ENCODE measurements at regions not wholly inside any gene's neighbourhood (a gene's known extent, or its start where the extent isn't known, plus 50 kb on each side); places are given as distances from the start of the nearest gene placed in this dataset.

DNA sequence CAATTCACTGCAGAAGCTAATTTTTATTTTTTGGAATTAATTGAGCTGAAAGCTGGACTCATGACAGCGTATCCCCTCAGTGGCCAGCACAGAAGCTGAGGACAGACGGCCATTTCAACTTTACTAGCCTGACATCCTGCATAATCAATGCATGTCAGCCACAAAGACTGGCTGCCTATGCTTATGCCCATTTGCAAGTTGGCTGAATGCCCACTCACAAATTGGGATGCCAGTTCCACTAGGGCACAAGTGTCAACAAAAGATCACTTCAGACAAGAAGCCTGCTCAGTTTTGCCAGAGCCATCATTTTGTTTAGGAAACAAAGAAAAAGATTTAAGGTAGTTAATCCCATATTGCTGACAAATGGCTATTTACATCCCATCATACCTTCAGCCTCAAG, 417.6 kb downstream of the NOVA1 start:
- Mint-ChIP-seq H3K27me3 (ENCODE audit: insufficient read depth) (no peaks in the 10 kb centered on the region), H3K9me3 (peaks cover 23% of the 10 kb centered on the region), H3K4me3 (no peak overlapping the region), H3K4me1 (ENCODE audit: low read depth) (no peaks in the 10 kb centered on the region), H3K27ac (no peak overlapping the region), H3K36me3 (ENCODE audit: low read depth) (no peaks in the 10 kb centered on the region)
- intact Hi-C loops (cut with micrococcal nuclease), result no loop called here
- no peak for DNase-seq (ENCODE audit: low spot score)

DNA sequence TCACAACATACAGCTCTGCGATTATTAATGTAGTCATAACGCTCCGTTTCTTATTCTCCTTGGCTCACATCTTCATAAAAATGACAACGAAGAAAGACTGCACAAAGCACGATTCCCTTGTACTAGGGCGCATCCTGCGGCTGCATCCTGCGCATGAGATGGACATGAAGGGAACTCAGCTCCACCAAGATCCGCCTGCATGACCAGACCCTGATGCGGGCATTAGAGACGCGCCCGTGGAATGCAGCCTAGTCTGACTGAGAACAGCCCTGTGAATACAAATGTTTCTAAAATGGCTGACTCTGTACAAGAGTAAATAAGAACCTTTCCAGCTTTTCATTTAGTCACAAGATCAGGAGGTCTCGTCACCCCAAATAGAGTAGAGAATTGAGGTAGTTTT, 422.2 kb downstream of the NOVA1 start:
- no peak overlapping the region for H3K27ac Mint-ChIP-seq
- no peaks in the 10 kb centered on the region for H3K36me3 Mint-ChIP-seq (ENCODE audit: low read depth)
- peaks cover 6% of the 10 kb centered on the region for H3K9me3 Mint-ChIP-seq
- intact Hi-C loops (cut with micrococcal nuclease), result no loop called here
- H3K4me1 Mint-ChIP-seq (ENCODE audit: low read depth), result no peaks in the 10 kb centered on the region
- DNase-seq (ENCODE audit: low spot score), result no peak
- H3K27me3 Mint-ChIP-seq (ENCODE audit: insufficient read depth), result no peaks in the 10 kb centered on the region
- H3K4me3 Mint-ChIP-seq, result no peak overlapping the region

DNA sequence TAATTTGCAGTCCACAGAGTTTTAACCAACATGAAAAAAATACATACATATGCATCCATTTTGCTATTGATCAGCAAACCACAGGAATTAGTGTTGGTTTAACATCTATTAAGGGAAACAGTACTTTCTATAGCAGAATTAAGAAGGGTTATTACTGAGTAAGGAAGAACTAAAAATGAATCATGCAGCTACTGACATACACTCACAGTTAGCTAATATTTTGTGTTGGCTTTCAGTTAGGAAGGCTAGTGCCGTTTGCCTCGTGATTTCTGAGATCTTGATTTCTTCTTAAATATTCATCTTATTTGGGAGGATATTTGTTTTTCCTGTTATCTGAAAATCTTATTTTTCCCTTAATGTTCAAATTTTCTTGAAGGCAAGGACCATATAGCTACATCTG, 423.4 kb downstream of the NOVA1 start:
- Mint-ChIP-seq H3K9me3 (peaks cover 6% of the 10 kb centered on the region), H3K27me3 (ENCODE audit: insufficient read depth) (no peaks in the 10 kb centered on the region), H3K4me3 (no peak overlapping the region), H3K36me3 (ENCODE audit: low read depth) (no peaks in the 10 kb centered on the region), H3K27ac (no peak overlapping the region), H3K4me1 (ENCODE audit: low read depth) (no peaks in the 10 kb centered on the region)
- intact Hi-C loops (cut with micrococcal nuclease), result no loop called here
- DNase-seq (ENCODE audit: low spot score), result no peak

DNA sequence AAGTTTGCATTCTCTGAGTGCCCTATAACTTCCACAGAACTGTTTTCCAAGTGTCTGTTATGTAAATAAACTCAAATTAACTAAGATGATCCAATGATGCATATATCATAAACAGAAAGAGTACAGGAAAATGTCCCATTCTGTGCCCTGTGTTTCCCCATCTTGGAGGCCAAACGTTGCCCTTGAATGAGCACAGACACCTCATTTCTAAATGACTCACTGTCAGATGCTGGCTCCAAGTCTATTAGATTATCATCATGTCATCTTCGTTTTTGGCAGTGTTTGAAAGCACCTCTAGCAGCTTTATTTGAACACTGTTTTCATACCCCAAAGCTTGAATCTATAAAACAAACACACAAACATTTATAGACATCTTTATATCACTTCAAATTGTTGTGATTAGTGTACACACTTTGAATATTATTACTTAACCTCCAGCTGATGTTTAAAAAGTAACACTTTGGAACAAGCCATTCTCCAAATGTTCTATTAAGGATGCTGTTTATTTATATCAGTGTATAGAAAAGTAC, 424.2 kb downstream of the NOVA1 start:
- Mint-ChIP-seq H3K27ac (no peak overlapping the region), H3K27me3 (ENCODE audit: insufficient read depth) (no peaks in the 10 kb centered on the region), H3K4me1 (ENCODE audit: low read depth) (no peaks in the 10 kb centered on the region), H3K9me3 (peaks cover 6% of the 10 kb centered on the region), H3K36me3 (ENCODE audit: low read depth) (no peaks in the 10 kb centered on the region), H3K4me3 (no peak overlapping the region)
- intact Hi-C loops (cut with micrococcal nuclease), result no loop called here
- DNase-seq (ENCODE audit: low spot score), result no peak

DNA sequence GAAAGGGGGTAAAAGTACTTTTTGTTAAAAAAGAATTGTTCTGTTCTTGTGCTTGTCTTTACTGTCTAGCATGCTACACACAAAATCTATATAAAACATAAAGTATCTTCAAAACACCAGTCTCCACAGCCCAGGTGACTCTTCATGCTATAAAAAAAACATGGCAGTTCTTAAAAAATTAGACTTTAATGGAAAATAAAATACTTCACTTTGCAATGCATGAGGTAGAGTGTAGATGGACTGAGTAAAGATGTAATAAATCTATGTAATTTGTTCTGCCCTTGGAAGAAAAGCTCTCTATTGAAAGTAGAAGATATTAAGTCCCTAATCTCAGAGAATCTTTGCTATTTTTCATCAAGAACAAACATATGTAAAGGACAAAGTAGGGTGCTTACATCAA, 425.4 kb downstream of the NOVA1 start:
- intact Hi-C loops (cut with micrococcal nuclease), result no loop called here
- H3K4me3 Mint-ChIP-seq, result no peak overlapping the region

DNA sequence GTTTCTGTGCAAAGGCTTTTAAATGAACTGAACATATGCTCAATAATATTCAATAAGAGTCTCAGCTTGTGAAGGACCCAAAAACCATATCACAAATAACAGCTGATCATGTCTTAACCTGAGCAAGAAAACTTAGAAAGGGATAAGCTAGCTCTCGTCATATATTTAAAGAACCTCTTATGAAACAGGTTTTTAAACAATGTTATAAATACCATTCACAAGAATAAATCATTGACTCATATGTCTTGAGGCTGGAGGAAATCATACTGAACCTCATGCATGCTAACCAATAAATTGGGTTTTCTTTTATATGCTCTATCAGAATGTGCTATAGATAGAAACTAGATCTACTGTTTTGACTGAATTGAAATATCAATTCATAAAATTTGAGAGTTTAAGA, 426.9 kb downstream of the NOVA1 start:
- H3K9me3 Mint-ChIP-seq, result peaks cover 6% of the 10 kb centered on the region
- no peaks in the 10 kb centered on the region for H3K4me1 Mint-ChIP-seq (ENCODE audit: low read depth)
- H3K27ac Mint-ChIP-seq, result no peak overlapping the region
- intact Hi-C loops (cut with micrococcal nuclease), result no loop called here
- H3K4me3 Mint-ChIP-seq, result no peak overlapping the region
- no peaks in the 10 kb centered on the region for H3K27me3 Mint-ChIP-seq (ENCODE audit: insufficient read depth)
- no peak for DNase-seq (ENCODE audit: low spot score)
- H3K36me3 Mint-ChIP-seq (ENCODE audit: low read depth), result no peaks in the 10 kb centered on the region

More for the DNA sequence above, 425.4 kb downstream of the NOVA1 start:
- H3K27me3 Mint-ChIP-seq (ENCODE audit: insufficient read depth), result no peaks in the 10 kb centered on the region
- no peaks in the 10 kb centered on the region for H3K4me1 Mint-ChIP-seq (ENCODE audit: low read depth)
- no peaks in the 10 kb centered on the region for H3K36me3 Mint-ChIP-seq (ENCODE audit: low read depth)
- peaks cover 6% of the 10 kb centered on the region for H3K9me3 Mint-ChIP-seq
- no peak for DNase-seq (ENCODE audit: low spot score)
- H3K27ac Mint-ChIP-seq, result no peak overlapping the region

DNA sequence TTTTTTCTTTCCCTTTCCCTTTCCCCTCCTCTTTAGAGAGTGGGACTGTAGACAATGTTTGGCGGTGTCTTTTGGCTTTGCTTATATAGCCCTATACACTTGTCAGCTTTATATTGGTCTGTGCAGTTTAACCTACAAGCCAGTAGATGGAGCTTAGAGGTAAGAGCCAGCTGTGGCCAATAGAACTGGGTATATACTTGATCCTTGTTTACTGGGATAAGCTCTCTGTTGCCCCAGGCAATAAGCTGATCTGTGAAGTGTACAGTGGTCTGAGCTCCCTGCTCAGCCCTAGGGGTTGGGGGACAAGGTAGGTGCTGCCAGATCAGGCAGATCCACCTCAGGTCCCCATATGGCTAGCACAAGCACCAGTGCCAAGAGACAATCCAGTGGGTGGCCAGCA, 434.1 kb downstream of the NOVA1 start:
- Mint-ChIP-seq H3K9me3 (peaks cover 25% of the 10 kb centered on the region), H3K36me3 (ENCODE audit: low read depth) (no peaks in the 10 kb centered on the region), H3K27ac (no peak overlapping the region), H3K4me3 (no peak overlapping the region), H3K4me1 (ENCODE audit: low read depth) (no peaks in the 10 kb centered on the region), H3K27me3 (ENCODE audit: insufficient read depth) (no peaks in the 10 kb centered on the region)
- intact Hi-C loops (cut with micrococcal nuclease), result no loop called here
- DNase-seq (ENCODE audit: low spot score), result no peak

DNA sequence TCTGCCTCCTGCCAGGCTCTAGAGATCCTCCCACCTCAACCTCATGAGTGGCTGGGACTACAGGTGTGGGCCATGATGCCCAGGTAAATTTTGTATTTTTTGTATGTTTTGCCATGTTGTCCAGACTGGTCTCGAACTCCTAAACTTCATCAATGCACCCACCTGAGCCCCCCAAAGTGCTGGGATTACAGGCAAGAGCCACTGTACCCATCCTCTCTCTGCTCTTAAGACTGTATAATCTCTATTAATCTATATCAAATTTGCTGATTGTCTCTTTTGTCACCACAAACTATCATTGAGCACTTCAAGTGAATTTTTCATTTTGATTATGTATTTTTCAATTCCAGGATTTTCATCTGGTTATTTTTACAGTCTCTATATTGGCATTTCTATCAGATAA, 440.3 kb downstream of the NOVA1 start:
- no peak overlapping the region for H3K27ac Mint-ChIP-seq
- no peak overlapping the region for H3K4me3 Mint-ChIP-seq
- H3K9me3 Mint-ChIP-seq, result peaks cover 30% of the 10 kb centered on the region
- DNase-seq (ENCODE audit: low spot score), result no peak
- intact Hi-C loops (cut with micrococcal nuclease), result no loop called here
- H3K4me1 Mint-ChIP-seq (ENCODE audit: low read depth), result no peaks in the 10 kb centered on the region
- no peaks in the 10 kb centered on the region for H3K36me3 Mint-ChIP-seq (ENCODE audit: low read depth)
- H3K27me3 Mint-ChIP-seq (ENCODE audit: insufficient read depth), result no peaks in the 10 kb centered on the region

DNA sequence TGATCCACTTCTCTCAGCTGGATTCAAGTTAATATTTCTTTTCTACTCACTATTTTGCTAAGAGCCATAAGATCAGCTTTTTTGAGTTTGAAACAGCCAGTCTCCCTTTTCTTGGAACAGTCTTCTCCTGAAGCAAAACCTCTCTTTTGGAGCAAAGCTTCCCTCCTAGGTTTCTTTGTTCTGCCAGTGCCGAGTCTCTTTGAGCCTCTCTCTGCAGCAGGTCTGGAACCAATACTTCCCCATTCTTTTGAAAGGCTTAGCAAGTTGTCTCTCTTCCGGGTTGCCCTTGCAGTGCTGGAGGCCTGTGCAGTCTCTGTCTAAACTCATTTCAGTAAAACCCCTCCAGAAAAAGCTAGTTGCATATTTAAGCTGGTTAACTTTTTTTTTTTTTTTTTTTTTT, 454.8 kb downstream of the NOVA1 start:
- Mint-ChIP-seq H3K36me3 (ENCODE audit: low read depth) (no peaks in the 10 kb centered on the region), H3K4me3 (no peak overlapping the region), H3K27ac (no peak overlapping the region), H3K9me3 (peaks cover 26% of the 10 kb centered on the region), H3K4me1 (ENCODE audit: low read depth) (no peaks in the 10 kb centered on the region), H3K27me3 (ENCODE audit: insufficient read depth) (no peaks in the 10 kb centered on the region)
- no peak for DNase-seq (ENCODE audit: low spot score)
- intact Hi-C loops (cut with micrococcal nuclease), result no loop called here

DNA sequence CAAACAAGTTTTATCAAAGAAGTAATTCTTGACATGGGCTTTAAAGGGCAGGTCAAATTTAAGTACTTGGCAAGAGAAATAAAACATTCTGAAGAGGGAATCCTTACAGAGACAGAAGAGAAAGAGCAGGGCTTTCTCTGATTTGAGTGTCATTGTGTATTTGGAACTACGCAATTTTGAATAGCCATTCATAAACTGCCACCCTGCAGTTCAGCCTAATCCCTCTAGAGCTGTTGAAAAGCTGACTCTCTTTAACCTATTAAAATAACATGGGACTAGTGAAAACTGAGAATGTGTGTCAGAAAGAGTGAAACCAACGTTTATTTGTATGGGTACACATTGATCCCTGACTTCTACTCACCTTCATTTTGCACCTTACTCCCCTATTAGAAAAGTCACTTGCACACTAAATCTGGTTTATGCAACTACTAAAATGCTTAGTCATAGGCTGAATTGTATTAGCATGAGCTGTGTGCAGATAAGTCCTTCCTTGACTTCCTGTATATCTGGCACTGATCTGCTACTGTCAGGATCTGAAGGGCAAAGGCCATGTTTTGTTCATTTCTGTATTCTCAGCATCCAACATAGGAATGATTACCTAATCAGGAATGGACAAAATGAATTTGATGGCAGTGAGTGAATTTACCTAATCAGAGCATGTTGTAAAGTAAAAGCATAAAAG, 458.9 kb downstream of the NOVA1 start:
- Mint-ChIP-seq H3K36me3 (ENCODE audit: low read depth) (no peaks in the 10 kb centered on the region), H3K27me3 (ENCODE audit: insufficient read depth) (no peaks in the 10 kb centered on the region), H3K4me3 (no peak overlapping the region), H3K9me3 (peaks cover 29% of the 10 kb centered on the region), H3K27ac (no peak overlapping the region), H3K4me1 (ENCODE audit: low read depth) (no peaks in the 10 kb centered on the region)
- intact Hi-C loops (cut with micrococcal nuclease), result no loop called here
- DNase-seq (ENCODE audit: low spot score), result no peak

DNA sequence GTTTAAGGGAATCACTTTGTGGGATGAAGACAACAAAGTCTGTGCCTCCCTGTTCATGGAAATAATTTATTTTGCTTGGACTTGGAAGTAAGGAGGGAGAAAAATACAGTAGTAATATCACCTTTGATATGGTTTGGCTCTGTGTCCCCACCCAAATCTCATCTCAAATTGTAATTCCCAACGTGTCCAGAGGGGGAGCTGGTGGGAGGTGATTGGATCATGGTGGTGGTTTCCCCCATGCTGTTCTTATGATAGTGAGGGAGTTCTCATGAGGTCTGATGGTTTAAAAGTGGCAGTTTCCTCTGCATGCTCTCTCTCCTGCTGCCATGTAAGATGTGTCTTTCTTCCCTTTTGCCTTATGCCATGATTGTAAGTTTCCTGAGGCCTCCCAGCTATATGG, 460.7 kb downstream of the NOVA1 start:
- Mint-ChIP-seq H3K27me3 (ENCODE audit: insufficient read depth) (no peaks in the 10 kb centered on the region), H3K36me3 (ENCODE audit: low read depth) (no peaks in the 10 kb centered on the region), H3K9me3 (peaks cover 29% of the 10 kb centered on the region), H3K4me3 (no peak overlapping the region), H3K27ac (no peak overlapping the region), H3K4me1 (ENCODE audit: low read depth) (no peaks in the 10 kb centered on the region)
- intact Hi-C loops (cut with micrococcal nuclease), result no loop called here
- DNase-seq (ENCODE audit: low spot score), result no peak

DNA sequence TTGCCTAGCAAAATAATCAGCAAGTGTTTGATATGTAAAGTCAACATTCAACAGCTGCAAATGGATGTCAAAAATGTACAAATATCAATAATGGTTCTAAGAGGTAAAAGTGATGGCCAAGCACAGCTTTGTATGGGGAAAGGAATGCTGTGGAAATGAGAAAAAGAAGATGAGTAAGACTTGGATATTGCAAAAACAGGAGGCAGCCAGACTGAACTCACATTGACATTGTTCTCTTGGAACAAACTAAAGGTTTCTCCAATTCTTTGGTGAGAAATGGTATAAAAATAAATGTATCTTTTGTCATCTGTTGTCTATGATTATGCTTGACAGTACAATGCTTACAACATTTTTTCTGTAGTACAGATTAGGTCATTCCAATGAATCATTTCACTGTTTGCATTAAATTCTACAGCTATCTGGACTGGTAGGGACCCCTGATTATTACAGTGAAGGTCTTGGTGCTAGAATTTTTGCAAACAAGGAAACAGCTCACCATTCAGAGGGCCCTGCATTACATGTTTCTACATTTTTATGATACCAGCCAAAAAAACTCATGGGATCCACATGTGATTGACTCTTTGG, 465.7 kb downstream of the NOVA1 start:
- Mint-ChIP-seq H3K4me1 (ENCODE audit: low read depth) (no peaks in the 10 kb centered on the region), H3K4me3 (no peak overlapping the region), H3K27ac (no peak overlapping the region), H3K36me3 (ENCODE audit: low read depth) (no peaks in the 10 kb centered on the region), H3K27me3 (ENCODE audit: insufficient read depth) (no peaks in the 10 kb centered on the region), H3K9me3 (peaks cover 31% of the 10 kb centered on the region)
- intact Hi-C loops (cut with micrococcal nuclease), result no loop called here
- no peak for DNase-seq (ENCODE audit: low spot score)

DNA sequence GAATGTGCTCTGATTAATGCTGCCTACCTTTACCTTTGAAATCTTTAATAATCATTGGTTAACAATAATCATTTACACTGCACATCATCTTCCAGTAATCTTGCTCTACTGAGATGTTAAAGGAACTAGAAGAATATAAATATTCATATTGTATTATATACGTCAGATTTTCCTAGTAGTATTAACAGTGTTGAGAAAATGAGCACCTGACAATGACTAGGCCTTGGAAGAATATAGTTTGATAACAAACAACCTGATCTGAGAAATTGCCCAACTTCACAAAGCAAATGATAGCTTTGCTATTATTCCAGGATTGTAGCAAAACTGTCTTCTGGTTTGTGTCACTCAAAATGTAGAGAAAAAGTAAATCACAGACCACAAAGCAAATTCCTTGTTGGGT, 467.1 kb downstream of the NOVA1 start:
- DNase-seq (ENCODE audit: low spot score), result no peak
- no peaks in the 10 kb centered on the region for H3K27me3 Mint-ChIP-seq (ENCODE audit: insufficient read depth)
- H3K9me3 Mint-ChIP-seq, result peaks cover 35% of the 10 kb centered on the region
- H3K27ac Mint-ChIP-seq, result no peak overlapping the region
- no peaks in the 10 kb centered on the region for H3K4me1 Mint-ChIP-seq (ENCODE audit: low read depth)
- H3K4me3 Mint-ChIP-seq, result no peak overlapping the region
- intact Hi-C loops (cut with micrococcal nuclease), result no loop called here
- no peaks in the 10 kb centered on the region for H3K36me3 Mint-ChIP-seq (ENCODE audit: low read depth)

All from activated T-helper 1 cell treated with anti-CD3 and anti-CD28 coated beads, Interleukin-12 subunit alpha, Interleukin-12 subunit beta, Interleukin-2, Interleukin-4 antibody, amounts not matched to agents 30 ng/mL and 10 ng/mL and 1 ng/mL, durations not matched to agents 14 hours and 24 hours and 36 hours (primary cell).